H1 (cell line): ENCODE measurements at regions not wholly inside any gene's neighbourhood (a gene's known extent, or its start where the extent isn't known, plus 50 kb on each side); places are given as distances from the start of the nearest gene placed in this dataset.

Source experiments
- CTCF ChIA-PET: fragments of 300-600 bp; sonication (Branson Sonifier 250); formaldehyde crosslinking; loops from one replicate; lab custom pipeline; 2021; ENCODE audit not compliant: partially characterized antibody; lab: Charles Lee
- POLR2A ChIA-PET: fragments of 300-600 bp; sonication (Branson Sonifier 250); formaldehyde crosslinking; loops from one replicate; lab custom pipeline; 2021; ENCODE audit warnings: inconsistent platforms; ENCODE audit not compliant: partially characterized antibody; lab: Charles Lee
- DNase-seq, 2 experiments: peaks; one replicate each; pipeline versions ENCODE4 v3.0.0 to v3.0.0-alpha.2; 2010 to 2022; ENCODE audit warnings: low spot score in 2 of 2, low read depth in 1 of 2, mixed read lengths in 1 of 2
- FAIRE-seq: peaks from 2 replicates; lab custom pipeline; 2011; peaks lifted over from hg19 to GRCh38; lab: Jason Lieb, UNC
- H2AFZ ChIP-seq: 2 replicates; pipeline ENCODE4 v1.8.1; 2012; ENCODE audit warnings: low read length, inconsistent platforms
- H2AK5ac ChIP-seq: 2 replicates; pipeline ENCODE4 v1.6.1; 2013; ENCODE audit warnings: low read depth, low read length
- H2BK120ac ChIP-seq: replicated peaks from 2 replicates; pipeline ENCODE3; 2013; ENCODE audit warnings: low read depth, low read length, inconsistent platforms
- H2BK12ac ChIP-seq: 2 replicates; pipeline ENCODE4 v1.6.1; 2013; ENCODE audit warnings: low read depth, low read length
- H2BK15ac ChIP-seq: 2 replicates; pipeline ENCODE4 v1.6.1; 2013; ENCODE audit warnings: low read length
- H2BK20ac ChIP-seq: 2 replicates; pipeline ENCODE4 v1.6.1; 2013; ENCODE audit warnings: low read length
- H2BK5ac ChIP-seq: 2 replicates; pipeline ENCODE4 v1.6.1; 2013; ENCODE audit warnings: low read depth, low read length
- H3K14ac ChIP-seq: 2 replicates; pipeline ENCODE4 v1.6.1; 2013; ENCODE audit warnings: inconsistent platforms; ENCODE audit not compliant: insufficient read length
- H3K18ac ChIP-seq: 2 replicates; pipeline ENCODE4 v1.6.1; 2013; ENCODE audit warnings: low read length; ENCODE audit errors: extremely low read depth
- H3K23ac ChIP-seq: 2 replicates; pipeline ENCODE4 v1.6.1; 2013; ENCODE audit warnings: inconsistent platforms; ENCODE audit not compliant: insufficient read length
- H3K23me2 ChIP-seq: 2 replicates; pipeline ENCODE4 v1.6.1; 2013; ENCODE audit warnings: low read depth, low read length
- H3K27ac ChIP-seq: 2 replicates; pipeline ENCODE4 v1.6.1; 2011; ENCODE audit warnings: low read depth, low read length, inconsistent platforms
- H3K27me3 ChIP-seq, 4 experiments: replicated peaks in 1 of 4; 1 replicate in 1 of 4; 2 replicates in 3 of 4; pipeline versions ENCODE4 v1.6.1 to v1.8.1; 2011 to 2013; ENCODE audit warnings: low read length in 3 of 4, mild to moderate bottlenecking in 3 of 4, inconsistent platforms in 2 of 4, mixed read lengths in 2 of 4, moderate library complexity in 1 of 4; ENCODE audit not compliant: control insufficient read depth in 3 of 4, insufficient read depth in 3 of 4; ENCODE audit errors: extremely low read depth in 1 of 4
- H3K36me3 ChIP-seq, 4 experiments: 2 replicates each; pipeline versions ENCODE4 v1.6.1 to v1.8.1; 2011 to 2013; ENCODE audit warnings: mild to moderate bottlenecking in 4 of 4, low read length in 3 of 4, moderate library complexity in 2 of 4, control low read depth in 1 of 4, inconsistent platforms in 1 of 4; ENCODE audit not compliant: insufficient read depth in 4 of 4, control insufficient read depth in 2 of 4
- H3K4ac ChIP-seq: replicated peaks from 2 replicates; pipeline ENCODE3; 2013; ENCODE audit warnings: low read length, low read depth, mixed read lengths, inconsistent platforms; ENCODE audit not compliant: insufficient read length
- H3K4me1 ChIP-seq, 4 experiments: replicated peaks in 1 of 4; 1 replicate in 1 of 4; 2 replicates in 3 of 4; pipeline versions ENCODE4 v1.6.1 to v1.8.1; 2011 to 2013; ENCODE audit warnings: low read length in 3 of 4, inconsistent platforms in 2 of 4, mixed read lengths in 1 of 4; ENCODE audit not compliant: insufficient read depth in 4 of 4, control insufficient read depth in 3 of 4
- H3K4me2 ChIP-seq, 2 experiments: 2 replicates each; pipeline versions ENCODE4 v1.6.1 to v1.8.1; 2011 to 2013; ENCODE audit warnings: low read depth in 2 of 2, low read length in 2 of 2, control low read depth in 1 of 2, inconsistent platforms in 1 of 2, mild to moderate bottlenecking in 1 of 2; ENCODE audit not compliant: insufficient read depth in 1 of 2
- H3K4me3 ChIP-seq, 4 experiments: fragments of 200-600, 300-600 bp in 1 of 4; sonication (generic), shearing (Covaris generic), sonication (Bioruptor Twin) in 1 of 4; 2 replicates each; pipeline versions ENCODE4 v1.5.1 to v1.8.1; 2011 to 2016; ENCODE audit warnings: low read length in 4 of 4, low read depth in 3 of 4, control low read depth in 2 of 4, inconsistent platforms in 2 of 4, mild to moderate bottlenecking in 2 of 4, mixed read lengths in 1 of 4, moderate library complexity in 1 of 4; ENCODE audit not compliant: insufficient read depth in 2 of 4; ENCODE audit errors: extremely low read depth in 1 of 4
- H3K56ac ChIP-seq: replicated peaks from 2 replicates; pipeline ENCODE3; 2013; ENCODE audit warnings: low read depth, mild to moderate bottlenecking, mixed read lengths, low read length, inconsistent platforms; ENCODE audit not compliant: insufficient read length
- H3K79me1 ChIP-seq: 2 replicates; pipeline ENCODE4 v1.6.1; 2013; ENCODE audit warnings: low read depth, low read length, control low read depth
- H3K79me2 ChIP-seq, 2 experiments: 2 replicates each; pipeline versions ENCODE4 v1.6.1 to v1.8.1; 2012 to 2013; ENCODE audit warnings: low read length in 2 of 2, mild to moderate bottlenecking in 2 of 2, inconsistent platforms in 1 of 2; ENCODE audit not compliant: insufficient read depth in 2 of 2, control insufficient read depth in 1 of 2
- H3K9ac ChIP-seq, 4 experiments: replicated peaks in 1 of 4; 1 replicate in 1 of 4; 2 replicates in 3 of 4; pipeline versions ENCODE4 v1.6.1 to v1.8.1; 2011 to 2013; ENCODE audit warnings: low read depth in 3 of 4, low read length in 3 of 4, control low read depth in 2 of 4, mild to moderate bottlenecking in 2 of 4, moderate library complexity in 2 of 4, inconsistent platforms in 1 of 4; ENCODE audit errors: extremely low read depth in 1 of 4
- H3K9me3 ChIP-seq, 2 experiments: 2 replicates each; pipeline versions ENCODE4 v1.6.1 to v1.8.1; 2012 to 2013; ENCODE audit warnings: mild to moderate bottlenecking in 2 of 2, moderate library complexity in 2 of 2, control low read depth in 1 of 2, inconsistent platforms in 1 of 2, low read depth in 1 of 2, low read length in 1 of 2, mixed read lengths in 1 of 2; ENCODE audit not compliant: insufficient read depth in 2 of 2
- H4K20me1 ChIP-seq, 2 experiments: replicated peaks in 1 of 2; 2 replicates each; pipeline versions ENCODE3 to v1.8.1; 2011 to 2013; ENCODE audit warnings: inconsistent platforms in 2 of 2, low read length in 2 of 2, mild to moderate bottlenecking in 1 of 2; ENCODE audit not compliant: insufficient read depth in 2 of 2, control insufficient read depth in 1 of 2
- H4K5ac ChIP-seq: 2 replicates; pipeline ENCODE4 v1.6.1; 2013; ENCODE audit warnings: low read length, low read depth, mixed read lengths, inconsistent platforms; ENCODE audit not compliant: insufficient read length
- H4K8ac ChIP-seq: 2 replicates; pipeline ENCODE4 v1.8.0; 2013; ENCODE audit warnings: mild to moderate bottlenecking, moderate library complexity, low read length, inconsistent platforms; ENCODE audit not compliant: insufficient read depth; ENCODE audit errors: extremely low read depth
- H4K91ac ChIP-seq: replicated peaks from 2 replicates; pipeline ENCODE3; 2013; ENCODE audit warnings: low read length, mixed read lengths, inconsistent platforms; ENCODE audit not compliant: insufficient read length
- ATF2 ChIP-seq: IDR thresholded peaks from 2 replicates; pipeline ENCODE4 v1.6.1; 2012; ENCODE audit warnings: low read length, inconsistent platforms
- BCL11A ChIP-seq, 2 experiments: IDR thresholded peaks; one replicate each; pipeline ENCODE4 v1.6.1; 2011; ENCODE audit warnings: low read depth in 2 of 2, low read length in 2 of 2, mild to moderate bottlenecking in 2 of 2
- CHD2 ChIP-seq: IDR thresholded peaks from 2 replicates; pipeline ENCODE4 v1.6.1; 2012; ENCODE audit warnings: low read length, improper control_type of control experiment
- FOSL1 ChIP-seq: IDR thresholded peaks from 2 replicates; pipeline ENCODE4 v1.6.1; 2011; ENCODE audit warnings: mild to moderate bottlenecking, low read depth, low read length, moderate library complexity; ENCODE audit not compliant: insufficient read depth
- HDAC2 ChIP-seq, 2 experiments: fragments of 300-600 bp in 1 of 2; sonication (generic) in 1 of 2; IDR thresholded peaks; 2 replicates each; pipeline ENCODE4 v1.6.1; 2011 to 2012; ENCODE audit warnings: low read depth in 2 of 2, low read length in 2 of 2, mild to moderate bottlenecking in 2 of 2, moderate library complexity in 2 of 2, borderline replicate concordance in 1 of 2, inconsistent platforms in 1 of 2
- HDAC6 ChIP-seq: IDR thresholded peaks from one replicate; pipeline ENCODE4 v1.7.1; 2012; ENCODE audit warnings: low read depth, mild to moderate bottlenecking, inconsistent platforms, low read length, moderate library complexity
- POU5F1 ChIP-seq: IDR thresholded peaks from 2 replicates; pipeline ENCODE4 v1.6.1; 2011; ENCODE audit warnings: low read depth, mild to moderate bottlenecking, low read length, moderate library complexity
- RBBP5 ChIP-seq: IDR thresholded peaks from 2 replicates; pipeline ENCODE4 v1.7.1; 2012; ENCODE audit warnings: low read depth, mild to moderate bottlenecking, inconsistent platforms, low read length, moderate library complexity, borderline replicate concordance
- SP1 ChIP-seq: IDR thresholded peaks from 2 replicates; pipeline ENCODE4 v1.6.1; 2011; ENCODE audit warnings: low read depth, low read length
- SP4 ChIP-seq: IDR thresholded peaks from 2 replicates; pipeline ENCODE4 v1.6.1; 2012; ENCODE audit warnings: low read length, inconsistent platforms
- SRF ChIP-seq: IDR thresholded peaks from 2 replicates; pipeline ENCODE4 v1.6.1; 2011; ENCODE audit warnings: mild to moderate bottlenecking, low read depth, low read length, moderate library complexity
- TBP ChIP-seq: IDR thresholded peaks from 2 replicates; pipeline ENCODE4 v1.6.1; 2011; ENCODE audit warnings: low read depth, low read length, improper control_type of control experiment
- TCF12 ChIP-seq: IDR thresholded peaks from 2 replicates; pipeline ENCODE4 v1.6.1; 2011; ENCODE audit warnings: low read depth, mild to moderate bottlenecking, low read length
- TEAD4 ChIP-seq: IDR thresholded peaks from 2 replicates; pipeline ENCODE4 v1.6.1; 2012; ENCODE audit warnings: low read depth, low read length, inconsistent platforms, mixed read lengths
- WGBS, 2 experiments: shearing (Covaris generic) in 1 of 2; methylation state at CpG; one replicate each; pipeline versions ENCODE4 v1.1.6 to v1.1.7; 2013 to 2015; ENCODE audit warnings: low lambda C conversion rate in 2 of 2, mixed read lengths in 2 of 2, inconsistent platforms in 1 of 2, low coverage in 1 of 2, missing lambda C conversion rate in 1 of 2; ENCODE audit not compliant: insufficient replicate concordance in 2 of 2, insufficient coverage in 1 of 2, insufficient read length in 1 of 2; ENCODE audit errors: extremely low coverage in 1 of 2, missing lambda C conversion rate in 1 of 2; 5-methylcytosine and 5-hydroxymethylcytosine counted together

GRCh38 chr4:178320003-178320402 is 877.8 kb upstream of the AGA start:
- no peak overlapping the region for H2BK120ac ChIP-seq
- no peak overlapping the region for H2AK5ac ChIP-seq
- no peak overlapping the region for H3K23ac ChIP-seq
- FAIRE-seq (no peak), DNase-seq (no peak)
- H3K9ac ChIP-seq: no peak overlapping the region
- H3K27me3 ChIP-seq: no peaks in the 10 kb centered on the region
- WGBS, 2 experiments: 94% methylated on average over 1 of the region's 1 CpG; no CpG with 5 or more reads in 1 of the 2 experiments
- H3K56ac ChIP-seq: no peak overlapping the region
- CTCF ChIA-PET: no interaction called here
- H3K79me1 ChIP-seq: no peaks in the 10 kb centered on the region
- no peak overlapping the region for H3K4ac ChIP-seq
- H3K14ac ChIP-seq: no peak overlapping the region
- H3K9me3 ChIP-seq: no peaks in the 10 kb centered on the region
- H3K4me3 ChIP-seq: no peak overlapping the region
- H3K23me2 ChIP-seq: no peaks in the 10 kb centered on the region
- no peaks in the 10 kb centered on the region for H3K4me1 ChIP-seq
- H3K4me2 ChIP-seq: no peak overlapping the region
- no peaks in the 10 kb centered on the region for H3K36me3 ChIP-seq
- H2BK5ac ChIP-seq: no peak overlapping the region
- H2AFZ ChIP-seq: no peak overlapping the region
- no peak overlapping the region for H4K91ac ChIP-seq
- no peaks in the 10 kb centered on the region for H4K20me1 ChIP-seq
- POLR2A ChIA-PET: no interaction called here
- no peak overlapping the region for H3K27ac ChIP-seq
- H2BK12ac ChIP-seq: no peak overlapping the region
- no peak overlapping the region for H4K5ac ChIP-seq
- no peak overlapping the region for H2BK20ac ChIP-seq
- H3K18ac ChIP-seq: no peak overlapping the region
- no peak overlapping the region for H2BK15ac ChIP-seq
- H3K79me2 ChIP-seq: no peaks in the 10 kb centered on the region
- H4K8ac ChIP-seq: no peak overlapping the region
- TF ChIP-seq ATF2: no peak
- no peak for TF ChIP-seq POU5F1
- TF ChIP-seq SRF: no peak
- no peak for TF ChIP-seq FOSL1
- TF ChIP-seq TEAD4: no peak
- TF ChIP-seq CHD2: no peak
- TF ChIP-seq TBP: no peak
- no peak for TF ChIP-seq TCF12
- no peak for TF ChIP-seq SP1
- TF ChIP-seq RBBP5: no peak
- no peak for TF ChIP-seq BCL11A (IDR thresholded peaks at IDR 0.05; ENCODE audit: low read depth in 2 of 2, low read length in 2 of 2)
- TF ChIP-seq HDAC6: no peak
- no peak for TF ChIP-seq SP4
- no peak for TF ChIP-seq HDAC2 (IDR thresholded peaks at IDR 0.05; ENCODE audit: borderline replicate concordance in 1 of 2, low read depth in 2 of 2, low read length in 2 of 2)
